SK-N-SH (cell line): ENCODE measurements at regions not wholly inside any gene's neighbourhood (a gene's known extent, or its start where the extent isn't known, plus 50 kb on each side); places are given as distances from the start of the nearest gene placed in this dataset.

ENCODE experiments used
- CTCF ChIA-PET: fragments of 300-600, 350-600 bp; formaldehyde crosslinking; extraction: SDS; loops from one replicate; lab custom pipeline; 2021; lab: Yijun Ruan, JAX
- POLR2A ChIA-PET: fragments of 350-600 bp; sonication (Branson Sonifier 250); formaldehyde crosslinking; extraction: SDS; loops from one replicate; lab custom pipeline; 2020; ENCODE audit warnings: antibody characterized with exemption, inconsistent platforms; lab: Yijun Ruan, JAX
- DNase-seq: peaks from one replicate; pipeline ENCODE4 v3.0.0; 2012
- H2AFZ ChIP-seq: fragments of 200-600 bp; sonication (generic); 2 replicates; pipeline ENCODE4 v1.8.1; 2016; ENCODE audit warnings: antibody characterized with exemption, mild to moderate bottlenecking, low read depth
- H3F3A ChIP-seq: fragments of 200-600 bp; sonication (generic); replicated peaks from 2 replicates; pipeline ENCODE3; 2016; ENCODE audit warnings: antibody characterized with exemption, mild to moderate bottlenecking; ENCODE audit not compliant: insufficient read depth
- H3K27ac ChIP-seq, 2 experiments: fragments of 200-500 bp in 1 of 2; fragments of 200-600 bp in 1 of 2; sonication (Bioruptor generic) in 1 of 2; sonication (generic), shearing (Covaris generic) in 1 of 2; 2 replicates each; pipeline versions ENCODE4 v1.5.1 to v1.6.1; 2014 to 2016; ENCODE audit warnings: low read depth in 2 of 2, inconsistent platforms in 1 of 2, low read length in 1 of 2, mild to moderate bottlenecking in 1 of 2, mixed read lengths in 1 of 2
- H3K27me3 ChIP-seq: fragments of 200-600 bp; sonication (generic), shearing (Covaris generic); 2 replicates; pipeline ENCODE4 v1.6.1; 2016; ENCODE audit warnings: mixed run types; ENCODE audit not compliant: insufficient read depth
- H3K36me3 ChIP-seq, 2 experiments: fragments of 200-500 bp in 1 of 2; fragments of 200-600 bp in 1 of 2; sonication (Bioruptor generic) in 1 of 2; sonication (generic) in 1 of 2; replicated peaks in 1 of 2; 2 replicates each; pipeline versions ENCODE3 to v1.5.1; 2014 to 2016; ENCODE audit warnings: low read length in 1 of 2, mild to moderate bottlenecking in 1 of 2; ENCODE audit not compliant: insufficient read depth in 2 of 2, control insufficient read depth in 1 of 2
- H3K4me1 ChIP-seq, 2 experiments: fragments of 200-500 bp in 1 of 2; fragments of 200-600 bp in 1 of 2; sonication (Bioruptor generic) in 1 of 2; sonication (generic), shearing (Covaris generic) in 1 of 2; 2 replicates each; pipeline versions ENCODE4 v1.5.1 to v1.6.1; 2014 to 2016; ENCODE audit warnings: low read depth in 1 of 2, low read length in 1 of 2, mixed run types in 1 of 2; ENCODE audit not compliant: insufficient read depth in 2 of 2, control insufficient read depth in 1 of 2
- H3K4me2 ChIP-seq: fragments of 200-600 bp; sonication (generic), shearing (Covaris generic); 2 replicates; pipeline ENCODE4 v1.6.1; 2017; ENCODE audit warnings: mixed run types
- H3K4me3 ChIP-seq, 2 experiments: fragments of 200-500 bp in 1 of 2; fragments of 200-600 bp in 1 of 2; sonication (Bioruptor generic) in 1 of 2; sonication (generic), shearing (Covaris generic) in 1 of 2; 2 replicates each; pipeline versions ENCODE4 v1.5.1 to v1.8.1; 2014 to 2016; ENCODE audit warnings: low read depth in 2 of 2, inconsistent platforms in 1 of 2, low read length in 1 of 2, mild to moderate bottlenecking in 1 of 2, mixed read lengths in 1 of 2, moderate library complexity in 1 of 2
- H3K79me2 ChIP-seq: fragments of 200-600 bp; sonication (generic); 2 replicates; pipeline ENCODE4 v1.8.1; 2017; ENCODE audit warnings: mild to moderate bottlenecking; ENCODE audit not compliant: insufficient read depth
- H3K9ac ChIP-seq: fragments of 200-600 bp; sonication (generic); 2 replicates; pipeline ENCODE4 v1.6.1; 2017; ENCODE audit warnings: mixed run types
- H3K9me2 ChIP-seq: fragments of 200-600 bp; sonication (generic); 2 replicates; pipeline ENCODE4 v1.6.1; 2017; ENCODE audit warnings: mixed run types
- H3K9me3 ChIP-seq: fragments of 200-600 bp; sonication (generic); 2 replicates; pipeline ENCODE4 v1.6.1; 2017; ENCODE audit warnings: mixed run types, mild to moderate bottlenecking, moderate library complexity
- H4K20me1 ChIP-seq: fragments of 200-600 bp; sonication (generic); 2 replicates; pipeline ENCODE4 v1.6.1; 2017; ENCODE audit warnings: mild to moderate bottlenecking, mixed run types; ENCODE audit not compliant: insufficient read depth
- CHD2 ChIP-seq: fragments of 150-350 bp; IDR thresholded peaks from 2 replicates; pipeline ENCODE4 v1.6.1; 2018; ENCODE audit warnings: low read length; ENCODE audit not compliant: partially characterized antibody
- CTCF ChIP-seq: fragments of 200-600 bp; sonication (generic); IDR thresholded peaks from 2 replicates; pipeline ENCODE4 v1.6.1; 2017; ENCODE audit warnings: antibody characterized with exemption, mild to moderate bottlenecking, moderate library complexity
- ELF1 ChIP-seq: IDR thresholded peaks from 2 replicates; pipeline ENCODE4 v1.4.0; 2012
- EP300 ChIP-seq, 2 experiments: IDR thresholded peaks; 2 replicates each; pipeline versions ENCODE4 v1.4.0 to v1.6.1; 2012; ENCODE audit warnings: borderline replicate concordance in 1 of 2, low read depth in 1 of 2, low read length in 1 of 2
- FOSL2 ChIP-seq: IDR thresholded peaks from 2 replicates; pipeline ENCODE4 v1.4.0; 2012; ENCODE audit warnings: low read depth, mild to moderate bottlenecking, moderate library complexity, borderline replicate concordance
- FOXM1 ChIP-seq: IDR thresholded peaks from 2 replicates; pipeline ENCODE4 v1.4.0; 2012; ENCODE audit warnings: low read depth, mild to moderate bottlenecking
- GABPA ChIP-seq: IDR thresholded peaks from 2 replicates; pipeline ENCODE4 v1.4.0; 2012; ENCODE audit warnings: low read depth, mild to moderate bottlenecking
- JUND ChIP-seq: IDR thresholded peaks from 2 replicates; pipeline ENCODE4 v1.4.0; 2012
- MEF2A ChIP-seq: IDR thresholded peaks from 2 replicates; pipeline ENCODE4 v1.4.0; 2012; ENCODE audit warnings: low read depth, borderline replicate concordance
- MXI1 ChIP-seq: IDR thresholded peaks from 2 replicates; pipeline ENCODE4 v1.6.1; 2012; ENCODE audit warnings: mild to moderate bottlenecking, low read depth, low read length, improper control_type of control experiment
- NFIC ChIP-seq: IDR thresholded peaks from 2 replicates; pipeline ENCODE4 v1.4.0; 2012; ENCODE audit warnings: borderline replicate concordance
- POLR2AphosphoS5 ChIP-seq: IDR thresholded peaks from 2 replicates; pipeline ENCODE4 v1.6.1; 2012; ENCODE audit warnings: low read depth, low read length
- RCOR1 ChIP-seq: fragments of 150-350 bp; IDR thresholded peaks from 2 replicates; pipeline ENCODE4 v1.6.1; 2017; ENCODE audit warnings: antibody characterized with exemption, low read length
- REST ChIP-seq: IDR thresholded peaks from 2 replicates; pipeline ENCODE4 v1.6.1; 2012; ENCODE audit warnings: mild to moderate bottlenecking, low read depth, low read length, moderate library complexity
- RXRA ChIP-seq: IDR thresholded peaks from 2 replicates; pipeline ENCODE4 v1.4.0; 2012; ENCODE audit warnings: low read depth, mild to moderate bottlenecking, borderline replicate concordance
- SMC3 ChIP-seq: IDR thresholded peaks from 2 replicates; pipeline ENCODE4 v1.6.1; 2012; ENCODE audit warnings: low read depth, low read length, improper control_type of control experiment
- TAF1 ChIP-seq: IDR thresholded peaks from 2 replicates; pipeline ENCODE4 v1.6.1; 2012; ENCODE audit warnings: low read depth, mild to moderate bottlenecking, low read length, moderate library complexity, borderline replicate concordance
- TEAD4 ChIP-seq: IDR thresholded peaks from 2 replicates; pipeline ENCODE4 v1.4.0; 2012; ENCODE audit warnings: mild to moderate bottlenecking, borderline replicate concordance; ENCODE audit not compliant: insufficient read depth
- USF1 ChIP-seq: IDR thresholded peaks from 2 replicates; pipeline ENCODE4 v1.4.0; 2012; ENCODE audit warnings: low read depth, borderline replicate concordance
- YY1 ChIP-seq: IDR thresholded peaks from 2 replicates; pipeline ENCODE4 v1.4.0; 2012; ENCODE audit warnings: low read depth, mild to moderate bottlenecking
- WGBS: methylation state at CpG from one replicate; pipeline ENCODE4 v1.1.6; 2017; ENCODE audit warnings: low lambda C conversion rate; 5-methylcytosine and 5-hydroxymethylcytosine counted together

DNA sequence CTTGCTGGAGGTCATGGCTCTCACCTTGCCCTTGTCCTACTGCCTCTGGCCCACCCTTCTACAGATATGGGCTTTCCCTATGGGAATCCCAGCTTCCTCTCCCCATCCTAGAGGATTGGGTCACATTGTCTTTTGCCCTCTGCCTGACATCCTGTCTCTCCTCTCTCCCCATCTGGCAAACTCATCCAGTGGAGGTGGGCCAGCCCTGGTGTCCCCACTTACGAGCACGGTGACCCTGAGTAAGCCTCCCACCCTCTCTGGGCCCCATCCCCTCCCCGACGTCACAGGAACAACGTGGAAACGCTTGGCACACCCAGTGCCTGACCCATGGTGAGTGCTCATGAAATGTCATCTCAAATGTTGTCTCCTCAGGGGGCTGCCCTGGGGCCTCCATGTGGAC is 56.1 kb upstream of the ID3 start:
- no peaks in the 10 kb centered on the region for H3K36me3 ChIP-seq
- no peak overlapping the region for H3K4me3 ChIP-seq
- ChIA-PET CTCF (interaction anchor here (2.2 to 4.9 kb wide), 2 partner anchors 19 to 22 kb away, joined by 7 to 24 read pairs; no protein-coding TSS in a partner anchor), POLR2A (no interaction called here)
- no peaks in the 10 kb centered on the region for H3K9me2 ChIP-seq
- no peak overlapping the region for H3K9ac ChIP-seq
- peaks cover 0 to 10% of the 10 kb centered on the region in 2 experiments; a peak in 1 of 4 replicates for H3K4me1 ChIP-seq
- DNase-seq = no peak
- H3K9me3 ChIP-seq = no peaks in the 10 kb centered on the region
- peaks cover 4% of the 10 kb centered on the region; the same call in 1 of the 2 replicates for H3K27me3 ChIP-seq
- no peaks in the 10 kb centered on the region for H3K79me2 ChIP-seq
- H4K20me1 ChIP-seq = no peaks in the 10 kb centered on the region
- H3K4me2 ChIP-seq = no peak overlapping the region
- WGBS = 87% methylated on average over 6 of the region's 6 CpGs
- H3K27ac ChIP-seq = no peak overlapping the region
- TF ChIP-seq FOXM1 (no peak), CTCF (no peak), RXRA (no peak), ELF1 (no peak), GABPA (no peak), TEAD4 (no peak), EP300 (IDR thresholded peaks at IDR 0.05; ENCODE audit: borderline replicate concordance in 1 of 2, low read depth in 1 of 2, low read length in 1 of 2) (no peak), FOSL2 (no peak), SMC3 (no peak), POLR2AphosphoS5 (no peak), TAF1 (no peak), USF1 (no peak), RCOR1 (no peak), NFIC (no peak)
- TF ChIP-seq, all 33 proteins: peak for 0
- no peaks in the 10 kb centered on the region for H3F3A ChIP-seq
- no peak overlapping the region for H2AFZ ChIP-seq

GRCh38 chr1:23614032-23614660 is 54.8 kb upstream of the ID3 start:
- H3K27me3 ChIP-seq = no peaks in the 10 kb centered on the region
- CTCF ChIA-PET = interaction anchor here (2.2 to 4.9 kb wide), 2 partner anchors 20 to 24 kb away, joined by 7 to 24 read pairs; no protein-coding TSS in a partner anchor
- no peak for TF ChIP-seq GABPA
- TF ChIP-seq FOSL2 = no peak
- TF ChIP-seq REST = no peak
- no peak for TF ChIP-seq TAF1
- no peak for TF ChIP-seq CHD2
- TF ChIP-seq TEAD4 = no peak
- TF ChIP-seq MEF2A = no peak
- TF ChIP-seq FOXM1 = no peak
- no peak for TF ChIP-seq MXI1
- no peak for TF ChIP-seq JUND
- no peak for TF ChIP-seq USF1
- no peak for TF ChIP-seq YY1

More at GRCh38 chr1:23614032-23614660, 54.8 kb upstream of the ID3 start:
- DNase-seq = no peak
- no peak overlapping the region for H3K4me3 ChIP-seq
- no peaks in the 10 kb centered on the region for H3K9me3 ChIP-seq
- no peaks in the 10 kb centered on the region for H3K9me2 ChIP-seq
- no peak overlapping the region for H2AFZ ChIP-seq
- no peaks in the 10 kb centered on the region for H3F3A ChIP-seq
- no peak overlapping the region for H3K27ac ChIP-seq
- WGBS = 85% methylated on average over 6 of the region's 8 CpGs
- H3K9ac ChIP-seq = no peak overlapping the region
- H3K79me2 ChIP-seq = no peaks in the 10 kb centered on the region
- H3K4me1 ChIP-seq = peaks cover 0 to 4% of the 10 kb centered on the region in 2 experiments; a peak in 1 of 4 replicates
- H3K4me2 ChIP-seq = no peak overlapping the region
- POLR2A ChIA-PET = no interaction called here
- H4K20me1 ChIP-seq = no peaks in the 10 kb centered on the region
- H3K36me3 ChIP-seq = no peaks in the 10 kb centered on the region
